Neural progenitor cell (in vitro differentiated cells): ENCODE measurements at regions not wholly inside any gene's neighbourhood (a gene's known extent, or its start where the extent isn't known, plus 50 kb on each side); places are given as distances from the start of the nearest gene placed in this dataset.

Source experiments
- DNase-seq: peaks from one replicate; pipeline ENCODE4 v3.0.0-alpha.2; 2016; ENCODE audit warnings: low spot score
- H2AFZ ChIP-seq: fragments of 200-600 bp; sonication (generic); replicated peaks from 2 replicates; pipeline ENCODE4 v1.6.1; 2016; ENCODE audit warnings: antibody characterized with exemption
- H3F3A ChIP-seq: fragments of 200-600 bp; sonication (generic); 2 replicates; pipeline ENCODE4 v1.6.1; 2016; ENCODE audit warnings: antibody characterized with exemption, low read depth
- H3K27ac ChIP-seq: fragments of 200-600 bp; sonication (generic); 2 replicates; pipeline ENCODE4 v1.5.1; 2016; ENCODE audit warnings: mild to moderate bottlenecking
- H3K27me3 ChIP-seq: fragments of 200-600 bp; sonication (generic); 2 replicates; pipeline ENCODE4 v1.6.1; 2016; ENCODE audit warnings: mild to moderate bottlenecking, moderate library complexity
- H3K36me3 ChIP-seq: fragments of 200-600 bp; sonication (generic); 2 replicates; pipeline ENCODE4 v1.5.1; 2016
- H3K4me1 ChIP-seq: fragments of 200-600 bp; sonication (generic); 2 replicates; pipeline ENCODE4 v1.6.1; 2016; ENCODE audit warnings: mixed run types
- H3K4me2 ChIP-seq: fragments of 200-600 bp; sonication (generic); 2 replicates; pipeline ENCODE4 v1.6.1; 2016
- H3K4me3 ChIP-seq: fragments of 200-600 bp; sonication (generic); 2 replicates; pipeline ENCODE4 v1.5.1; 2016
- H3K79me2 ChIP-seq: fragments of 200-600 bp; sonication (generic); 2 replicates; pipeline ENCODE4 v1.6.1; 2016; ENCODE audit warnings: low read depth
- H3K9ac ChIP-seq: fragments of 200-600 bp; sonication (generic); 2 replicates; pipeline ENCODE4 v1.6.1; 2016
- H3K9me3 ChIP-seq: fragments of 200-600 bp; sonication (generic); 2 replicates; pipeline ENCODE4 v1.5.1; 2016; ENCODE audit warnings: low read depth
- H4K20me1 ChIP-seq: fragments of 200-600 bp; sonication (generic); 2 replicates; pipeline ENCODE4 v1.6.1; 2016; ENCODE audit warnings: low read depth
- H3K27ac Mint-ChIP-seq: 3 replicates; pipeline ENCODE4 v1.8.0; 2021; ENCODE audit warnings: mixed read lengths
- H3K27me3 Mint-ChIP-seq: 2 replicates; pipeline ENCODE4 v1.8.0; 2022; ENCODE audit warnings: low read depth, mild to moderate bottlenecking, inconsistent platforms, moderate library complexity, mixed read lengths; ENCODE audit not compliant: insufficient read depth
- H3K36me3 Mint-ChIP-seq: 3 replicates; pipeline ENCODE4 v1.8.0; 2021; ENCODE audit warnings: mixed read lengths
- H3K4me1 Mint-ChIP-seq: 3 replicates; pipeline ENCODE4 v1.8.0; 2021; ENCODE audit warnings: mixed read lengths
- H3K4me3 Mint-ChIP-seq: 3 replicates; pipeline ENCODE4 v1.8.0; 2021; ENCODE audit warnings: mild to moderate bottlenecking, moderate library complexity, mixed read lengths
- H3K9me3 Mint-ChIP-seq: 3 replicates; pipeline ENCODE4 v1.8.0; 2020; ENCODE audit warnings: mixed read lengths
- EZH2 ChIP-seq: fragments of 200-600 bp; sonication (generic); IDR thresholded peaks from 2 replicates; pipeline ENCODE4 v1.6.1; 2017; ENCODE audit warnings: antibody characterized with exemption, mild to moderate bottlenecking, moderate library complexity
- EZH2phosphoT487 ChIP-seq: fragments of 200-600 bp; sonication (generic); IDR thresholded peaks from 2 replicates; pipeline ENCODE4 v1.6.1; 2017; ENCODE audit warnings: antibody characterized with exemption
- TF ChIP-seq, protein P1 (sequence below): fragments of 200-600 bp; sonication (generic); IDR thresholded peaks from 2 replicates; pipeline ENCODE4 v1.5.1; 2017; ENCODE audit warnings: antibody characterized with exemption, mild to moderate bottlenecking

DNA sequence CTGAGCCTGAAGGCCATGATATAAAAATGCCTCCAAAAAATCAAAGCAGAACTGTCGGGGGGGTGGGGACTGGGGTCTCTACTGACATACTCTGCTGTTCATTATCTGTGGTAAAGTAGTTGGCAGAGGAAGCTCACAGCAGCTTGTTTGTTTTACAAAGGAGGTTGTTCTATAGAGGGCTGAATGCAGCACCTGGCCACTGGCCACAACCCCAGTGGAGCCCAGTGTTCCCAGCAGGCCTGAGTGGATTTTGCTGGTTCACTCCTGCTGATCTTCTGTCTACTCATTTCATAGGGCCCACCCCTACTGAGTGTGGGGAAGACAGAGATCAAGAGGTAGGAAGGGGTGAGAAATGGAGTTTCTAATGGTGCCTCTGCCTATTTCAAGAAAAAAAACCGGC lies 125.5 kb downstream of the DIPK2A start:
- Histone ChIP-seq H3F3A (peaks cover 8% of the 10 kb centered on the region), H3K9me3 (no peaks in the 10 kb centered on the region), H3K4me3 (no peak overlapping the region), H3K9ac (no peak overlapping the region), H3K79me2 (no peaks in the 10 kb centered on the region), H4K20me1 (no peaks in the 10 kb centered on the region), H3K36me3 (no peaks in the 10 kb centered on the region), H3K27me3 (no peaks in the 10 kb centered on the region), H2AFZ (no peak overlapping the region), H3K4me1 (peaks cover 24% of the 10 kb centered on the region), H3K27ac (no peak overlapping the region), H3K4me2 (peak overlapping the region; percentile 43)
- H3K9me3 Mint-ChIP-seq: peaks cover 6% of the 10 kb centered on the region
- H3K4me1 Mint-ChIP-seq: peaks cover 5% of the 10 kb centered on the region
- DNase-seq: peak; percentile 41
- no peaks in the 10 kb centered on the region for H3K36me3 Mint-ChIP-seq
- H3K27me3 Mint-ChIP-seq: no peaks in the 10 kb centered on the region
- no peak overlapping the region for H3K4me3 Mint-ChIP-seq
- H3K27ac Mint-ChIP-seq: peak overlapping the region; percentile 66
- TF ChIP-seq EZH2phosphoT487 (no peak), EZH2 (no peak)
- TF ChIP-seq, protein P1, sequence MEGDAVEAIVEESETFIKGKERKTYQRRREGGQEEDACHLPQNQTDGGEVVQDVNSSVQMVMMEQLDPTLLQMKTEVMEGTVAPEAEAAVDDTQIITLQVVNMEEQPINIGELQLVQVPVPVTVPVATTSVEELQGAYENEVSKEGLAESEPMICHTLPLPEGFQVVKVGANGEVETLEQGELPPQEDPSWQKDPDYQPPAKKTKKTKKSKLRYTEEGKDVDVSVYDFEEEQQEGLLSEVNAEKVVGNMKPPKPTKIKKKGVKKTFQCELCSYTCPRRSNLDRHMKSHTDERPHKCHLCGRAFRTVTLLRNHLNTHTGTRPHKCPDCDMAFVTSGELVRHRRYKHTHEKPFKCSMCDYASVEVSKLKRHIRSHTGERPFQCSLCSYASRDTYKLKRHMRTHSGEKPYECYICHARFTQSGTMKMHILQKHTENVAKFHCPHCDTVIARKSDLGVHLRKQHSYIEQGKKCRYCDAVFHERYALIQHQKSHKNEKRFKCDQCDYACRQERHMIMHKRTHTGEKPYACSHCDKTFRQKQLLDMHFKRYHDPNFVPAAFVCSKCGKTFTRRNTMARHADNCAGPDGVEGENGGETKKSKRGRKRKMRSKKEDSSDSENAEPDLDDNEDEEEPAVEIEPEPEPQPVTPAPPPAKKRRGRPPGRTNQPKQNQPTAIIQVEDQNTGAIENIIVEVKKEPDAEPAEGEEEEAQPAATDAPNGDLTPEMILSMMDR: no peak

DNA sequence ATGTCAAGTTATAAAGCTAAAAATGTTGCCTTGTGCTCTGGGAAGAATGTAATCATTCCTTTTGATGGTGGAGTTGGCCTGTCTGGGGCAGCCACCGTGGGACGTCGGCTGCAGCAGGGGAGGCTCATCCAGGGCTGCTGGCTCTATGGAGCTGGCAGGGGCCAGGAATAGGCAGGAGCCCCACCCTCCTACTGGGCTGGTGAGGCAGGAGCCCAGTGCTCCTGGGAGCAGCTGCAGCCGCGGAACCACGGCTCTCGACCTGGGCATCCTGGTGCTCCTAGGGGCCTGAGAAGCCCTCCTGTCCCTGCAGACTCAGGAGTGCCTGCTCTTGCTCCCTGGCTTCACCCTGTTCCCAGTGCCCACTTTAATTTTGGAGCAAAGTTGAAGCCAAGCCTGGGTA lies 127.1 kb downstream of the DIPK2A start:
- H2AFZ ChIP-seq: no peak overlapping the region
- no peaks in the 10 kb centered on the region for H3K27me3 ChIP-seq
- no peaks in the 10 kb centered on the region for H3K36me3 Mint-ChIP-seq
- no peaks in the 10 kb centered on the region for H4K20me1 ChIP-seq
- DNase-seq: no peak
- H3K4me2 ChIP-seq: no peak overlapping the region
- H3K9ac ChIP-seq: no peak overlapping the region
- H3K9me3 Mint-ChIP-seq: peaks cover 6% of the 10 kb centered on the region
- H3K27ac ChIP-seq: no peak overlapping the region
- H3K79me2 ChIP-seq: no peaks in the 10 kb centered on the region
- H3K9me3 ChIP-seq: no peaks in the 10 kb centered on the region
- no peaks in the 10 kb centered on the region for H3K27me3 Mint-ChIP-seq
- peaks cover 27% of the 10 kb centered on the region for H3K4me1 ChIP-seq
- H3K4me3 ChIP-seq: no peak overlapping the region
- no peak overlapping the region for H3K27ac Mint-ChIP-seq
- no peaks in the 10 kb centered on the region for H3K36me3 ChIP-seq
- H3F3A ChIP-seq: peaks cover 8% of the 10 kb centered on the region
- peaks cover 9% of the 10 kb centered on the region for H3K4me1 Mint-ChIP-seq
- no peak for TF ChIP-seq EZH2phosphoT487
- TF ChIP-seq EZH2: no peak
- TF ChIP-seq, protein P1: no peak
- no peak overlapping the region for H3K4me3 Mint-ChIP-seq

DNA sequence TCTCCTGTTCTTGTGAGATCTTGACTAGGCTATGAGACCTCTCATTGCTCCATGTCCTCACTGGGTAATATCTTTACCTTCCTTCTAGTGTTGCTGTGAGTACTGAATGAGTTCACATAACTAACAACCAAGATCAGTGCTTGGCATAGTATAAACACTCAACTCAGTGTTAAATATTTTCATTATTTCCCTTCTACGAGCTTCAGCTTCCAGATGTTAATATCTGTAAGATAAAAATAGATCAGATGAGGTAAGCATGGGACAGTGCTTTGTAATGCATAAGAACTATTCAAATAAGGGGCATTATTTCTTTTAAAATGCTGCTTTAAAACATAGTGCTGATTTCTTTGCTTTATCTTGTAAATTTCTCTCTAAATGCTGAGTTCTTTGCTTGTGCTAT lies 130.8 kb downstream of the DIPK2A start:
- no peak overlapping the region for H3K4me3 Mint-ChIP-seq
- Histone ChIP-seq H3K27ac (no peak overlapping the region), H3K79me2 (no peaks in the 10 kb centered on the region), H3K9me3 (no peaks in the 10 kb centered on the region), H3K4me3 (no peak overlapping the region), H3K9ac (no peak overlapping the region), H3F3A (peaks cover 10% of the 10 kb centered on the region), H4K20me1 (no peaks in the 10 kb centered on the region), H3K4me1 (peaks cover 28% of the 10 kb centered on the region), H3K27me3 (no peaks in the 10 kb centered on the region), H3K4me2 (no peak overlapping the region), H2AFZ (no peak overlapping the region), H3K36me3 (no peaks in the 10 kb centered on the region)
- no peaks in the 10 kb centered on the region for H3K36me3 Mint-ChIP-seq
- H3K27ac Mint-ChIP-seq: no peak overlapping the region
- H3K4me1 Mint-ChIP-seq: peaks cover 14% of the 10 kb centered on the region
- peaks cover 6% of the 10 kb centered on the region for H3K9me3 Mint-ChIP-seq
- H3K27me3 Mint-ChIP-seq: no peaks in the 10 kb centered on the region
- TF ChIP-seq EZH2 (no peak), EZH2phosphoT487 (no peak)
- TF ChIP-seq, protein P1: no peak
- no peak for DNase-seq
